HepG2 (cell line): ENCODE measurements at regions not wholly inside any gene's neighbourhood (a gene's known extent, or its start where the extent isn't known, plus 50 kb on each side); places are given as distances from the start of the nearest gene placed in this dataset.

Experiments used
- ATAC-seq: fragments of 200-7000 bp; cut with Tn5 transposase; 3 replicates; pipeline ENCODE4 v1.9.1; 2020; ENCODE audit warnings: mild to moderate bottlenecking, moderate library complexity
- BruUV-seq: library from RNA; stranded (reverse); fragments of 400-500 nt; replicated peaks from 2 replicates; lab custom pipeline; 2021; lab: Mats Ljungman, UMichigan
- CTCF ChIA-PET: fragments of 300-600 bp; formaldehyde crosslinking; extraction: SDS; loops from one replicate; lab custom pipeline; 2021; ENCODE audit warnings: low total read pairs, inconsistent platforms, low intra/inter-chr PET ratio; lab: Yijun Ruan, JAX
- POLR2A ChIA-PET: fragments of 350-600 bp; sonication (Branson Sonifier 250); formaldehyde crosslinking; loops from one replicate; lab custom pipeline; 2020; ENCODE audit warnings: antibody characterized with exemption, inconsistent platforms; lab: Yijun Ruan, JAX
- DNase-seq: peaks from one replicate; pipeline ENCODE4 v3.0.0-alpha.2; 2015; ENCODE audit warnings: low spot score
- FAIRE-seq: peaks from 3 replicates; lab custom pipeline; 2011; peaks lifted over from hg19 to GRCh38; lab: Jason Lieb, UNC
- H2AFZ ChIP-seq: one replicate; pipeline ENCODE4 v1.6.1; 2011; ENCODE audit warnings: low read length, inconsistent platforms
- H3K27ac ChIP-seq: fragments of 300-600 bp; 3 replicates; pipeline ENCODE4 v1.8.0; 2011; ENCODE audit warnings: mixed run types, mild to moderate bottlenecking, mixed read lengths, low read length, inconsistent platforms; ENCODE audit not compliant: insufficient read depth; ENCODE audit errors: extremely low read length
- H3K27me3 ChIP-seq, 2 experiments: fragments of 200-600 bp in 1 of 2; 2 replicates in 1 of 2; 3 replicates in 1 of 2; pipeline versions ENCODE4 v1.6.0 to v1.8.0; 2011; ENCODE audit warnings: low read length in 2 of 2, mild to moderate bottlenecking in 2 of 2, moderate library complexity in 2 of 2, inconsistent platforms in 1 of 2; ENCODE audit not compliant: insufficient read depth in 2 of 2, control insufficient read depth in 1 of 2
- H3K36me3 ChIP-seq, 2 experiments: fragments of 200-600 bp in 1 of 2; replicated peaks in 1 of 2; 2 replicates in 1 of 2; 3 replicates in 1 of 2; pipeline versions ENCODE4 v1.5.1 to v1.8.0; 2011; ENCODE audit warnings: low read length in 2 of 2, inconsistent platforms in 1 of 2; ENCODE audit not compliant: insufficient read depth in 2 of 2, control insufficient read depth in 1 of 2
- H3K4me1 ChIP-seq: 2 replicates; pipeline ENCODE4 v1.5.1; 2012; ENCODE audit warnings: low read length, inconsistent platforms; ENCODE audit not compliant: insufficient read depth
- H3K4me2 ChIP-seq: 2 replicates; pipeline ENCODE4 v1.6.0; 2011; ENCODE audit warnings: low read depth, low read length, inconsistent platforms
- H3K4me3 ChIP-seq, 3 experiments: fragments of 200-600 bp in 1 of 3; sonication (generic), shearing (Covaris generic) in 1 of 3; replicated peaks in 1 of 3; 2 replicates each; pipeline ENCODE4 v1.5.1; 2011 to 2016; ENCODE audit warnings: low read length in 3 of 3, inconsistent platforms in 2 of 3, low read depth in 2 of 3, mild to moderate bottlenecking in 2 of 3, control low read depth in 1 of 3, mixed read lengths in 1 of 3; ENCODE audit not compliant: insufficient read depth in 1 of 3
- H3K79me2 ChIP-seq: one replicate; pipeline ENCODE4 v1.6.1; 2011; ENCODE audit warnings: low read length, inconsistent platforms; ENCODE audit not compliant: insufficient read depth
- H3K9ac ChIP-seq: 2 replicates; pipeline ENCODE4 v1.6.0; 2011; ENCODE audit warnings: mild to moderate bottlenecking, low read depth, low read length, inconsistent platforms; ENCODE audit not compliant: insufficient read depth
- H3K9me3 ChIP-seq: 2 replicates; pipeline ENCODE4 v1.5.1; 2012; ENCODE audit warnings: mild to moderate bottlenecking, low read length
- H4K20me1 ChIP-seq: 2 replicates; pipeline ENCODE4 v1.6.0; 2011; ENCODE audit warnings: inconsistent platforms, mild to moderate bottlenecking, low read length, moderate library complexity; ENCODE audit not compliant: insufficient read depth
- ATF7 ChIP-seq, 2 experiments: fragments of 450-650 bp in 1 of 2; sonication (generic) in 1 of 2; formaldehyde crosslinking in 1 of 2; IDR thresholded peaks; 2 replicates each; pipeline versions ENCODE4 v1.4.0 to v1.6.1; 2016 to 2020; ENCODE audit warnings: antibody characterized with exemption in 1 of 2, mild to moderate bottlenecking in 1 of 2, missing genetic modification reagents in 1 of 2
- CBX5 ChIP-seq: sonication (generic); formaldehyde crosslinking; IDR thresholded peaks from 2 replicates; pipeline ENCODE4 v1.4.0; 2020; ENCODE audit warnings: missing genetic modification reagents, borderline replicate concordance
- CEBPG ChIP-seq: IDR thresholded peaks from 2 replicates; pipeline ENCODE4 v1.6.1; 2016
- CREB1 ChIP-seq, 2 experiments: fragments of 450-650 bp in 1 of 2; IDR thresholded peaks; 2 replicates each; pipeline ENCODE4 v1.6.1; 2016 to 2017; ENCODE audit warnings: control low read depth in 1 of 2, mild to moderate bottlenecking in 1 of 2, missing compliant biosample characterization in 1 of 2, missing genetic modification characterization in 1 of 2
- MTERF4 ChIP-seq: sonication (generic); formaldehyde crosslinking; IDR thresholded peaks from 2 replicates; pipeline ENCODE4 v1.8.0; 2023; ENCODE audit warnings: mild to moderate bottlenecking, missing genetic modification reagents
- NFE2L2 ChIP-seq: fragments of 150-350 bp; IDR thresholded peaks from 2 replicates; pipeline ENCODE4 v1.6.1; 2014; ENCODE audit warnings: low read length
- NR1H2 ChIP-seq: sonication (generic); formaldehyde crosslinking; IDR thresholded peaks from 2 replicates; pipeline ENCODE4 v1.8.1; 2022; ENCODE audit warnings: low read depth, missing genetic modification reagents, borderline replicate concordance
- RAD21 ChIP-seq: fragments of 450-650 bp; formaldehyde crosslinking; IDR thresholded peaks from 2 replicates; pipeline ENCODE4 v1.5.0; 2020; ENCODE audit warnings: mild to moderate bottlenecking
- RBM22 ChIP-seq: fragments of 200-400 bp; formaldehyde crosslinking; optimal IDR thresholded peaks from 2 replicates; pipeline ENCODE3; 2017; ENCODE audit warnings: mild to moderate bottlenecking, low read length, moderate library complexity
- SMC3 ChIP-seq: IDR thresholded peaks from 2 replicates; pipeline ENCODE4 v1.6.1; 2011; ENCODE audit warnings: low read length, improper control_type of control experiment
- STAG1 ChIP-seq: sonication (generic); formaldehyde crosslinking; IDR thresholded peaks from 2 replicates; pipeline ENCODE4 v1.4.0; 2020; ENCODE audit warnings: missing genetic modification reagents
- U2AF2 ChIP-seq: fragments of 200-400 bp; formaldehyde crosslinking; IDR thresholded peaks from 2 replicates; pipeline ENCODE4 v1.6.1; 2017; ENCODE audit warnings: low read depth, mild to moderate bottlenecking, low read length
- YEATS4 ChIP-seq: sonication (generic); formaldehyde crosslinking; IDR thresholded peaks from 2 replicates; pipeline ENCODE4 v1.4.0; 2020; ENCODE audit warnings: missing genetic modification reagents, borderline replicate concordance
- ZNF205 ChIP-seq: IDR thresholded peaks from 2 replicates; pipeline ENCODE4 v1.6.1; 2018; ENCODE audit warnings: missing biosample characterization, missing genetic modification reagents
- ZNF432 ChIP-seq: sonication (generic); formaldehyde crosslinking; IDR thresholded peaks from 2 replicates; pipeline ENCODE4 v1.5.0; 2020; ENCODE audit warnings: missing genetic modification reagents, mild to moderate bottlenecking, borderline replicate concordance
- ZNF547 ChIP-seq: sonication (generic); formaldehyde crosslinking; IDR thresholded peaks from 2 replicates; pipeline ENCODE4 v1.5.1; 2020; ENCODE audit warnings: mild to moderate bottlenecking, missing genetic modification reagents
- ZNF564 ChIP-seq: sonication (generic); formaldehyde crosslinking; IDR thresholded peaks from 2 replicates; pipeline ENCODE4 v1.8.1; 2023; ENCODE audit warnings: mild to moderate bottlenecking, missing genetic modification reagents
- ZNF589 ChIP-seq: sonication (generic); formaldehyde crosslinking; conservative IDR thresholded peaks from 2 replicates; pipeline ENCODE4 v1.8.0; 2022; ENCODE audit warnings: mild to moderate bottlenecking, moderate library complexity, missing genetic modification reagents
- ZNF614 ChIP-seq: IDR thresholded peaks from 2 replicates; pipeline ENCODE4 v1.6.1; 2018; ENCODE audit warnings: missing biosample characterization, missing genetic modification reagents, inconsistent platforms, borderline replicate concordance
- WGBS: methylation state at CpG from one replicate; pipeline ENCODE4 v1.1.6; 2017; ENCODE audit warnings: low lambda C conversion rate; 5-methylcytosine and 5-hydroxymethylcytosine counted together
- in situ Hi-C: cut with HindIII; loops from 2 replicates; pipeline ENCODE4 v1.10.0; 2017; ENCODE audit warnings: low pct_unique_long_range_greater_than_20kb; ENCODE audit not compliant: extremely low pct_ligation_motif_present
- intact Hi-C: fragments of 100-400 bp; cut with micrococcal nuclease; formaldehyde crosslinking; loops from one replicate; pipeline ENCODE4 v1.10.0; 2022; ENCODE audit not compliant: unreplicated experiment

GRCh38 chr13:76474356-76474755, 411.8 kb downstream of the KCTD12 start:
- Histone ChIP-seq H3K9ac (no peak overlapping the region), H4K20me1 (no peaks in the 10 kb centered on the region), H3K4me1 (no peaks in the 10 kb centered on the region), H3K9me3 (no peaks in the 10 kb centered on the region), H3K27ac (no peak overlapping the region), H3K4me3 (no peak overlapping the region), H3K4me2 (no peak overlapping the region), H3K36me3 (no peaks in the 10 kb centered on the region), H3K79me2 (no peaks in the 10 kb centered on the region), H2AFZ (no peak overlapping the region), H3K27me3 (0 out of 5 replicates have a peak, but pooled peaks cover 0 to 3% of the 10 kb centered on the region in 2 experiments)
- ATAC-seq (no peak), DNase-seq (no peak), FAIRE-seq (no peak)
- BruUV-seq, result no TSS peak
- ChIA-PET CTCF (interaction anchor here (1.2 to 2.5 kb wide), 4 partner anchors 598 to 800 kb away, joined by 5 to 25 read pairs (median 16); no protein-coding TSS in a partner anchor), POLR2A (no interaction called here)
- 15% methylated on average over 1 of the region's 1 CpG for WGBS
- in situ Hi-C loops, result loop anchor here (5.0 to 10.0 kb wide), 2 partner anchors 597 to 780 kb away; no protein-coding TSS in a partner anchor
- intact Hi-C loops, result loop anchor here (5.0 kb wide), 2 partner anchors 652 to 787 kb away; no protein-coding TSS in a partner anchor
- TF ChIP-seq NFE2L2 (no peak), CBX5 (CRISPR knock-in tag) (no peak)

GRCh38 chr13:76473552-76474134, 412.6 kb downstream of the KCTD12 start:
- intact Hi-C loops, result loop anchor here (1.0 to 5.0 kb wide), 6 partner anchors 430 to 786 kb away; no protein-coding TSS in a partner anchor
- Histone ChIP-seq H3K4me1 (no peaks in the 10 kb centered on the region), H3K4me3 (no peak overlapping the region), H3K9me3 (no peaks in the 10 kb centered on the region), H3K27me3 (0 out of 5 replicates have a peak, but pooled peaks cover 0 to 3% of the 10 kb centered on the region in 2 experiments), H3K4me2 (no peak overlapping the region), H4K20me1 (no peaks in the 10 kb centered on the region), H3K9ac (no peak overlapping the region), H2AFZ (no peak overlapping the region), H3K79me2 (no peaks in the 10 kb centered on the region), H3K27ac (no peak overlapping the region), H3K36me3 (no peaks in the 10 kb centered on the region)
- DNase-seq, result peak; percentile 76
- ATAC-seq, result peak; percentile 100
- ChIA-PET CTCF (interaction anchor here (1.2 to 2.5 kb wide), 5 partner anchors 430 to 799 kb away, joined by 3 to 25 read pairs (median 9); no protein-coding TSS in a partner anchor), POLR2A (no interaction called here)
- no TSS peak for BruUV-seq
- in situ Hi-C loops, result loop anchor here (5.0 to 10.0 kb wide), 2 partner anchors 596 to 779 kb away; no protein-coding TSS in a partner anchor
- peak; percentile 95 for FAIRE-seq
- no peak for TF ChIP-seq ZNF205 (CRISPR knock-in tag)
- no peak for TF ChIP-seq MTERF4 (CRISPR knock-in tag)
- TF ChIP-seq SMC3, result peak; percentile 89
- TF ChIP-seq RBM22, result no peak
- TF ChIP-seq CREB1 (IDR thresholded peaks at IDR 0.05), result peak; percentile 48; the same call in 1 of the 2 replicates
- TF ChIP-seq CREB1 (CRISPR knock-in tag; IDR thresholded peaks at IDR 0.05), result no peak
- no peak for TF ChIP-seq ZNF547 (CRISPR knock-in tag)
- no peak for TF ChIP-seq YEATS4
- no peak for TF ChIP-seq ZNF432 (CRISPR knock-in tag)
- no peak for TF ChIP-seq ZNF564 (CRISPR knock-in tag)
- TF ChIP-seq RAD21 (CRISPR knock-in tag), result peak; percentile 80
- peak; percentile 92 for TF ChIP-seq STAG1
- 0 out of 2 replicates have a peak, but pooled peaks have one; percentile 67 for TF ChIP-seq ZNF614 (CRISPR knock-in tag)
- peak; percentile 24; the same call in 1 of the 2 replicates for TF ChIP-seq ATF7 (IDR thresholded peaks at IDR 0.05)
- no peak for TF ChIP-seq ATF7 (CRISPR knock-in tag; IDR thresholded peaks at IDR 0.05)
- no peak for TF ChIP-seq NR1H2 (CRISPR knock-in tag)
- TF ChIP-seq U2AF2, result no peak
- 0 out of 2 replicates have a peak, but pooled peaks have one; percentile 14 for TF ChIP-seq CEBPG
- TF ChIP-seq ZNF589 (CRISPR knock-in tag), result no peak
